GM23248 (cell line): ENCODE measurements at regions not wholly inside any gene's neighbourhood (a gene's known extent, or its start where the extent isn't known, plus 50 kb on each side); places are given as distances from the start of the nearest gene placed in this dataset.

ENCODE experiments used
- EZH2 ChIP-seq: fragments of 200-600 bp; sonication (generic); IDR thresholded peaks from 2 replicates; pipeline ENCODE4 v1.6.1; 2018; ENCODE audit warnings: antibody characterized with exemption, mild to moderate bottlenecking; ENCODE audit not compliant: insufficient read depth, poor library complexity, severe bottlenecking
- EZH2phosphoT487 ChIP-seq: fragments of 200-600 bp; sonication (generic); IDR thresholded peaks from 2 replicates; pipeline ENCODE4 v1.6.1; 2018; ENCODE audit warnings: antibody characterized with exemption, moderate library complexity, mild to moderate bottlenecking, low read depth; ENCODE audit not compliant: insufficient read depth

- no peak for TF ChIP-seq EZH2phosphoT487
- no peak for TF ChIP-seq EZH2
Observed at GRCh38 chr12:66744956-66745383, 66.1 kb upstream of the GRIP1 start.
